ENCODE measurements at regions not wholly inside any gene's neighbourhood (a gene's known extent, or its start where the extent isn't known, plus 50 kb on each side); places are given as distances from the start of the nearest gene placed in this dataset.

GRCh38 chr3:87044409-87044808 is 53.5 kb upstream of the VGLL3 start:
- no peak for DNase-seq (ENCODE audit: low spot score)

GRCh38 chr3:87041191-87041590 is 50.2 kb upstream of the VGLL3 start:
- DNase-seq (ENCODE audit: low spot score): no peak

Data from A172 (cell line).